ENCODE measurements at regions not wholly inside any gene's neighbourhood (a gene's known extent, or its start where the extent isn't known, plus 50 kb on each side); places are given as distances from the start of the nearest gene placed in this dataset.

DNA sequence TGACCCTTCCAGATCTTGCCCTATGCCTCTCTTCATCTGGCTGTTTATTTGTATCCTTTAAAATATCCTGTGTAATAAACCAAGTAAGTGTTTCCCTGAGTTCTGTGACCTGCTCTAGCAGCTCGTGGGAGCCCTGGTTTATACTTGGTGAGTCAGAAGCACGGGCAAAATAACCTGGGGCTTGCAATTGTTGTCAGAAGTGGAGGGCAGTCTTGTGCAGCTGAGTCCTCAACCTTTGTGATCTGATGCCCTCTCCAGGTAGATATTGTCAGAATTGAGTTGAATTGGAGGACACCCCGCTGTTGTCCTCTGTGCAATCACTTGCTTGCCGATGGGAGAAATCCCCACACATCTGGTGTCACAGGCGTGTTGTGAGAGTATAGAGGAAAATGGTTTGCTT lies 62.5 kb upstream of the PRICKLE1 start:
- no peak overlapping the region for H3K27ac ChIP-seq
- peak; percentile 14; the same call in 1 of the 2 replicates for TF ChIP-seq CTCF (conservative IDR thresholded peaks at IDR 0.05)

GRCh38 chr12:42648061-42648460 lies 58.5 kb upstream of the PRICKLE1 start:
- no peak overlapping the region for H3K27ac ChIP-seq
- TF ChIP-seq CTCF (conservative IDR thresholded peaks at IDR 0.05): no peak

GRCh38 chr12:42643881-42644579 lies 54.5 kb upstream of the PRICKLE1 start:
- H3K27ac ChIP-seq: no peak overlapping the region
- no peak for TF ChIP-seq CTCF (conservative IDR thresholded peaks at IDR 0.05)

DNA sequence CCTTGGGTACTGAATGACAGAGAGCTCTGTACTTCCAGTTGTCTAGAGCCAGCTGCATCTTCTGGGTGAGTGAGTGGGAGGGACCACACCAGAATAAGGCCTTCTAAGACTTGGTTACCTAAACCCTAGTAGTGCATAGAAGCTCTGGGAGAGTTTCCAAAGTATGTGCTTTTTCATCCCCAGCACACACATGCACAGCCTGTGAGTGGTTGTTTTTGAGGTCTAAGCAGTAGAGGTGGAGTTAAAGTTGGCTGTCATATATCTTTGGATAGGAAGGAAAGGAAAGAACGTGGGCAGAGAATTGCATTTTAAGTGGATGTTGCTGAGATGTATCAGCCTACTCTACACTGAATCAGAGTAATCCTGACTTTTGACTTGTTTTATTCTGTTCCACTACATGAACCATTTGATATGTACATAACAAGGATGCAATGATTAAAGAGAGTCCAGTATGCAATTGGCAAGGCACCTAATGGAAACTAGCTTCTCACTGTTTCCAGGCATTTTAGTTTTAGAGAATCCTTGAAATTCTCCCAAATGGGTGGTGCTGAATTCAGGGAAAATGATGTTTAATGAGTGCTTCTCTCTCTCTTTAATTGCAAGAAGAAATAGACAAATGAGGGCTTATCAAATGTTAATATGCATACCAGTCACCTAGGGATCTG lies 51.8 kb upstream of the PRICKLE1 start:
- TF ChIP-seq CTCF (conservative IDR thresholded peaks at IDR 0.05): no peak
- H3K27ac ChIP-seq: no peak overlapping the region

DNA sequence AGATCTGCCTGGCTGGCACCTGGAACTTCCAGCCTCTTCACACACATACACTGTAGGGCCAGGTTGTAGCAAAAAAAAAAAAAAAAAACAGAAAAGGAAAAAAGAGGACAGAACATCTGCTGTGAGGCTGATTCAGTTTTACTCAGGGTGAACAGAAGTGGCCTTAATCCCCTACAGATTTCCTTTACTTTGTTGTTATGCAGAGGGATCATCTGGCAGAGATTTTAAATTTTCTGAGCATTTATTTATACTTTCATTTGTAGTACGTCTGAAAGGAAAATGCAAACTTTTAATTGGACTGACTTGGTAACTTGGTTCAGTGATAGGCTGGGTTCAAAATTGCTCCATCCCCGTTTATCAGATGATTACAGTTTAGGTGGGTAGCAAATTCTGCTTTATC lies 50.8 kb upstream of the PRICKLE1 start:
- no peak for TF ChIP-seq CTCF (conservative IDR thresholded peaks at IDR 0.05)
- H3K27ac ChIP-seq: no peak overlapping the region

DNA sequence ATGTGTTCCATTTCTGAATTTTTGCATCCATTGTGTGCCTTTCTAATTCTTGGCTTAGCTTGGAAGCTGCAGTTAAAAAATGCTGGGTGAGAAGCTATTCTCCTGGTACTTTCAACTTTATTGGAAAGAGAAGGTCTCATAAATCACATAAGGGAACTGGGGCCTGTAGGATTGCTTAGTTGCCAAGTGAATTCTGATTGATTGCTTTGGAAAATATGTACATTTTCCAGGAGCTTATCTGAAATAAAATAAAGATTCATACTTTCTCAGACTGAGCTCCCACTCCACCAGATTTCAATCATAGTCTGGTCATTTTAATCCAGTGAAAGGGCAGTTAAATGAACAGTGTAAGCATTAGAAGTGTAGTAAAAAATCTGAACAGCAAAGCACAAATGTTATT lies 50.0 kb upstream of the PRICKLE1 start:
- TF ChIP-seq CTCF (conservative IDR thresholded peaks at IDR 0.05): no peak
- H3K27ac ChIP-seq: no peak overlapping the region
